ENCODE measurements at regions not wholly inside any gene's neighbourhood (a gene's known extent, or its start where the extent isn't known, plus 50 kb on each side); places are given as distances from the start of the nearest gene placed in this dataset.

GRCh38 chr11:92709329-92709728 lies 260.1 kb upstream of the MTNR1B start:
- DNase-seq (ENCODE audit: low read depth) = no peak

- no peak for DNase-seq (ENCODE audit: low read depth)
Measured at GRCh38 chr11:92711926-92712325, 257.5 kb upstream of the MTNR1B start.

- DNase-seq (ENCODE audit: low read depth) = no peak
Measured at GRCh38 chr11:92714111-92714510, 255.3 kb upstream of the MTNR1B start.

GRCh38 chr11:92717240-92717639 lies 252.2 kb upstream of the MTNR1B start:
- DNase-seq (ENCODE audit: low read depth) = no peak

- no peak for DNase-seq (ENCODE audit: low read depth)
Measured at GRCh38 chr11:92720385-92720784, 249.1 kb upstream of the MTNR1B start.

GRCh38 chr11:92725352-92725751 lies 244.1 kb upstream of the MTNR1B start:
- no peak for DNase-seq (ENCODE audit: low read depth)

GRCh38 chr11:92727123-92727522 lies 242.3 kb upstream of the MTNR1B start:
- DNase-seq (ENCODE audit: low read depth) = no peak

GRCh38 chr11:92727769-92728168 lies 241.7 kb upstream of the MTNR1B start:
- DNase-seq (ENCODE audit: low read depth) = no peak

- DNase-seq (ENCODE audit: low read depth) = no peak
Measured at GRCh38 chr11:92728628-92729027, 240.8 kb upstream of the MTNR1B start.

- no peak for DNase-seq (ENCODE audit: low read depth)
Measured at GRCh38 chr11:92735039-92735438, 234.4 kb upstream of the MTNR1B start.

- no peak for DNase-seq (ENCODE audit: low read depth)
Measured at GRCh38 chr11:92738276-92738675, 231.2 kb upstream of the MTNR1B start.

- no peak for DNase-seq (ENCODE audit: low read depth)
Measured at GRCh38 chr11:92739041-92739440, 230.4 kb upstream of the MTNR1B start.

GRCh38 chr11:92739491-92739890 lies 230.0 kb upstream of the MTNR1B start:
- no peak for DNase-seq (ENCODE audit: low read depth)

- no peak for DNase-seq (ENCODE audit: low read depth)
Measured at GRCh38 chr11:92740276-92740675, 229.2 kb upstream of the MTNR1B start.

GRCh38 chr11:92744929-92745585 lies 224.4 kb upstream of the MTNR1B start:
- no peak for DNase-seq (ENCODE audit: low read depth)

- no peak for DNase-seq (ENCODE audit: low read depth)
Measured at GRCh38 chr11:92750794-92751193, 218.7 kb upstream of the MTNR1B start.

GRCh38 chr11:92751594-92751993 lies 217.9 kb upstream of the MTNR1B start:
- DNase-seq (ENCODE audit: low read depth) = no peak

GRCh38 chr11:92752122-92752521 lies 217.3 kb upstream of the MTNR1B start:
- no peak for DNase-seq (ENCODE audit: low read depth)

GRCh38 chr11:92753161-92753560 lies 216.3 kb upstream of the MTNR1B start:
- DNase-seq (ENCODE audit: low read depth) = no peak

GRCh38 chr11:92758241-92758780 lies 211.1 kb upstream of the MTNR1B start:
- DNase-seq (ENCODE audit: low read depth) = no peak

GRCh38 chr11:92759571-92760214 lies 209.8 kb upstream of the MTNR1B start:
- DNase-seq (ENCODE audit: low read depth) = no peak

GRCh38 chr11:92762121-92762540 lies 207.3 kb upstream of the MTNR1B start:
- no peak for DNase-seq (ENCODE audit: low read depth)

GRCh38 chr11:92763336-92763735 lies 206.1 kb upstream of the MTNR1B start:
- DNase-seq (ENCODE audit: low read depth) = no peak

GRCh38 chr11:92764128-92764527 lies 205.3 kb upstream of the MTNR1B start:
- no peak for DNase-seq (ENCODE audit: low read depth)
